Tibial artery (tissue), 4 donors: ENCODE measurements at regions not wholly inside any gene's neighbourhood (a gene's known extent, or its start where the extent isn't known, plus 50 kb on each side); places are given as distances from the start of the nearest gene placed in this dataset.

Source experiments
- DNase-seq, 2 donors: peaks; one replicate each; pipeline ENCODE4 v3.0.0-alpha.2; 2019
- H3K27ac ChIP-seq, 2 donors: fragments of 200-600 bp; sonication (generic) in 1 of 2; 1 replicate in 1 of 2; 2 replicates in 1 of 2; pipeline ENCODE4 v1.5.1; 2018 to 2019; ENCODE audit warnings: mild to moderate bottlenecking in 1 of 2
- H3K27me3 ChIP-seq, 2 donors: fragments of 200-600 bp; sonication (generic) in 1 of 2; one replicate each; pipeline versions ENCODE4 v1.5.1 to v1.6.0; 2016 to 2019
- H3K36me3 ChIP-seq, 3 donors: fragments of 200-600 bp; sonication (generic) in 2 of 3; one replicate each; pipeline ENCODE4 v1.5.1; 2016 to 2019; ENCODE audit warnings: mild to moderate bottlenecking in 2 of 3
- H3K4me1 ChIP-seq, 4 donors: fragments of 200-600 bp; sonication (generic) in 2 of 4; 1 replicate in 3 of 4; 2 replicates in 1 of 4; pipeline ENCODE4 v1.5.1; 2016 to 2019
- H3K4me3 ChIP-seq, 2 donors: fragments of 200-600 bp; sonication (generic) in 1 of 2; 1 replicate in 1 of 2; 2 replicates in 1 of 2; pipeline ENCODE4 v1.5.1; 2018 to 2019; ENCODE audit warnings: mild to moderate bottlenecking in 2 of 2
- H3K9me3 ChIP-seq, 3 donors: fragments of 200-600 bp; sonication (generic) in 1 of 3; one replicate each; pipeline ENCODE4 v1.5.1; 2016 to 2019
- intact Hi-C: fragments of 100-400 bp; cut with DNase I; formaldehyde crosslinking; loops from one replicate; pipeline ENCODE4 v1.15.0; 2023; ENCODE audit warnings: low total_unique reads
- TF ChIP-seq, protein P1 (sequence below), 2 experiments: fragments of 200-600 bp in 1 of 2; fragments of 450-650 bp in 1 of 2; IDR thresholded peaks; one replicate each; pipeline ENCODE4 v1.5.1; 2017 to 2019; ENCODE audit warnings: antibody characterized with exemption in 2 of 2, mild to moderate bottlenecking in 1 of 2, moderate library complexity in 1 of 2

DNA sequence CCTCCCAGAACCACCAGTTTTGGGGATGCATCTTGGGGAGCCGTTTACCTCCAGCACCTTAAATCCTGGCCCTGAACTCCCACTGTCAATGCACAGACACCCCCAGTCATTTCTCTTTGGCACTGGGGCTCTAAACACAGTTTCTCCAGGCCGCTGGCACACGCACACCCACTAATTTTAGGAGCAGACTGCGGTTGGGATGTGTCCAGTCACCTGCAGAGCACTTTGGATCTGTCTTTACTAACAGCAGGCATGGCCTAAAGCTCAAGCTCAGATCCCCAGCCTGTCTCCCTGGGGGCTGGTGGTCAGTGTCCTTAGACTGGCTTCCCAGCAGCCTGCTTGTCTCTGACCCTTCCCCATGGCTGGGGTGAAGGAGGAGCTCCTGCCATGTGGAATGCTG, 49.9 kb downstream of the SYNE3 start:
- intact Hi-C loops, result no loop called here
- DNase-seq, result no peak
- Histone ChIP-seq H3K36me3 (peaks cover 7 to 70% (median 52%) of the 10 kb centered on the region in 3 donors), H3K27ac (no peak overlapping the region), H3K4me3 (no peak overlapping the region), H3K27me3 (no peaks in the 10 kb centered on the region), H3K9me3 (no peaks in the 10 kb centered on the region), H3K4me1 (peaks cover 0 to 7% (median 2%) of the 10 kb centered on the region in 4 donors)
- TF ChIP-seq, protein P1, sequence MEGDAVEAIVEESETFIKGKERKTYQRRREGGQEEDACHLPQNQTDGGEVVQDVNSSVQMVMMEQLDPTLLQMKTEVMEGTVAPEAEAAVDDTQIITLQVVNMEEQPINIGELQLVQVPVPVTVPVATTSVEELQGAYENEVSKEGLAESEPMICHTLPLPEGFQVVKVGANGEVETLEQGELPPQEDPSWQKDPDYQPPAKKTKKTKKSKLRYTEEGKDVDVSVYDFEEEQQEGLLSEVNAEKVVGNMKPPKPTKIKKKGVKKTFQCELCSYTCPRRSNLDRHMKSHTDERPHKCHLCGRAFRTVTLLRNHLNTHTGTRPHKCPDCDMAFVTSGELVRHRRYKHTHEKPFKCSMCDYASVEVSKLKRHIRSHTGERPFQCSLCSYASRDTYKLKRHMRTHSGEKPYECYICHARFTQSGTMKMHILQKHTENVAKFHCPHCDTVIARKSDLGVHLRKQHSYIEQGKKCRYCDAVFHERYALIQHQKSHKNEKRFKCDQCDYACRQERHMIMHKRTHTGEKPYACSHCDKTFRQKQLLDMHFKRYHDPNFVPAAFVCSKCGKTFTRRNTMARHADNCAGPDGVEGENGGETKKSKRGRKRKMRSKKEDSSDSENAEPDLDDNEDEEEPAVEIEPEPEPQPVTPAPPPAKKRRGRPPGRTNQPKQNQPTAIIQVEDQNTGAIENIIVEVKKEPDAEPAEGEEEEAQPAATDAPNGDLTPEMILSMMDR (IDR thresholded peaks at IDR 0.05), result no peak

DNA sequence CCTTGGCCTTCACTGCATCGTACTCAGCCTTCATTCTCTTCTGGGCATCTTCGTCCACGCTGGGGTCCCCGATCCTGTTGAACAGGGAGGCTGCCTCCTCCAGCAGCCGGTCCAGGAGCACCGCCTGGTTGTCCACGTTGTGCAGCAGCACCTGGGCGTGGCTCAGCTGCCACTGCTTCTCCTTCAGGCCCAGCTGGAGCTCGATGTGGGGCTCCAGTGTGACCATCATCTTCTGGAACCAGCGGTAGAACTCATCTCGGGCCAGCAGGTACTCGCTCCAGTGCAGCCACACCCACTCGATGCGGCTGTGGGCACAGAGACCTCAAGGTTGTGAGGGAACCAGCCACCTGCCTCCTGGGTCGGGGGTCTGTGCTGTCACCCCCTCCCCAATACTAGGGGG, 50.5 kb downstream of the SYNE3 start:
- H3K9me3 ChIP-seq, result no peaks in the 10 kb centered on the region
- H3K27me3 ChIP-seq, result no peaks in the 10 kb centered on the region
- H3K27ac ChIP-seq, result no peak overlapping the region
- peaks cover 0 to 8% (median 5%) of the 10 kb centered on the region in 4 donors for H3K4me1 ChIP-seq
- H3K4me3 ChIP-seq, result no peak overlapping the region
- intact Hi-C loops, result no loop called here
- peaks cover 7 to 65% (median 54%) of the 10 kb centered on the region in 3 donors for H3K36me3 ChIP-seq
- DNase-seq, result no peak
- TF ChIP-seq, protein P1 (IDR thresholded peaks at IDR 0.05), result no peak

DNA sequence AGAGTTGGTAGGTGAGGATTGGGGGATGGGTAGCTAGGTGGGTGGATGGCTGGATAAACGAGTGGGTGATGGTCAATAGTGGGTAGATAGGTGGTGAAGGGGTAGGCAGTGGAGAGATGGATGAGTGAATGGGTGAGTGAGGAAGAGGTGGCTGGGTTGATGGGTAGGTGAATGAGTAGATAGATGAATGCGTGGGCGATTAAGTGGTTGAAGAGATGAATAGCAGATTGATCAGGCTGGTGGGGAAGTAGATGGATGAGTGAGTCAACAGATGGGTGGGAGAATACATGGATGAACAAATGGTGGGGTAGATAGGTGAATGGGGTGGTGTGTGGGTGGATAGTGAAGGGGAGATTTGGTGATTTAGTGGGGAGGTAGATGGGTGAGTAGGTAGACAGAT, 51.1 kb downstream of the SYNE3 start:
- intact Hi-C loops, result no loop called here
- peaks cover 0 to 12% (median 8%) of the 10 kb centered on the region in 4 donors for H3K4me1 ChIP-seq
- H3K27ac ChIP-seq, result no peak overlapping the region
- peaks cover 7 to 65% (median 51%) of the 10 kb centered on the region in 3 donors for H3K36me3 ChIP-seq
- H3K9me3 ChIP-seq, result no peaks in the 10 kb centered on the region
- DNase-seq, result no peak
- TF ChIP-seq, protein P1 (IDR thresholded peaks at IDR 0.05), result no peak
- no peak overlapping the region for H3K4me3 ChIP-seq
- no peaks in the 10 kb centered on the region for H3K27me3 ChIP-seq

DNA sequence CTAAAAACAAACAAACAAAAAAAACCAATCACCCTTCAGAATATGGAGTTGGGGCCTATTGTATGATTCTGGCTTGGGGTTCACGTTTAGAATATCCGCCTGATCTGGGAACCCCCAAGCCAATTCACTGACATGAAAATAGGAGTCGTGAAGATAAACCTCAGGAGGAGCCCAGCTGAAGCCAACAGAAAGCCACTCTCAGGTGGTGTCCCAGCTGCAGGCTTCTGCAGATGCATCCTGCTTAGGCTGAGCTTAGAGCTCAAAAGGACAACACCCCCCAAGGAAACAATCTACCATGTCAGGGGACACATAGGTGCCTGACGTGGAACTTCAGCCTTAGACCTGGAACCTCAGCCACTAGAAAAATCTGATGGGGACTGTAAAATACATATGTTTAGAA, 51.9 kb downstream of the SYNE3 start:
- H3K9me3 ChIP-seq, result no peaks in the 10 kb centered on the region
- intact Hi-C loops, result no loop called here
- peaks cover 0 to 12% (median 8%) of the 10 kb centered on the region in 4 donors for H3K4me1 ChIP-seq
- TF ChIP-seq, protein P1 (IDR thresholded peaks at IDR 0.05), result no peak
- no peaks in the 10 kb centered on the region for H3K27me3 ChIP-seq
- H3K4me3 ChIP-seq, result no peak overlapping the region
- no peak for DNase-seq
- H3K36me3 ChIP-seq, result peaks cover 7 to 60% (median 43%) of the 10 kb centered on the region in 3 donors
- no peak overlapping the region for H3K27ac ChIP-seq

DNA sequence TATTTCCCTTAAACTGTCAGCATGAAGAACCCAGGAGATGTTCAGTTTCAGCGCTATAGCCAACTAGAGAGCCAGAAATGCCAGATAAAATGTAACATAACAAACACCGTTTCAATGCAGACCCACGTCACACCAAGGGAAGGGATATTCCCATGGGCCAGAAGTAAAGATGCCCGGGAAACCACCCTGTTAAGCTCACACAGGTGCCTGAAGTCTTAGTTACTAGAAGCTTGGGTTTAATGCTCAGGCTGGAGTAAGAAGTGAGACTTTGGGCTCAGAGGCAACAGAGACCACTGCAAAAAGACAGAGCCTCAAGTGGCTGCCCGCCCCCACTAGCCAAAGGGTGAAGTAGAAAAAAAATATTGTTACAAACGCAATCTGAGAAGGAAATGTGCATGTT, 52.3 kb downstream of the SYNE3 start:
- no peaks in the 10 kb centered on the region for H3K9me3 ChIP-seq
- H3K4me1 ChIP-seq, result peaks cover 0 to 12% (median 8%) of the 10 kb centered on the region in 4 donors
- H3K27me3 ChIP-seq, result no peaks in the 10 kb centered on the region
- no peak overlapping the region for H3K27ac ChIP-seq
- H3K4me3 ChIP-seq, result no peak overlapping the region
- peaks cover 7 to 60% (median 43%) of the 10 kb centered on the region in 3 donors for H3K36me3 ChIP-seq
- DNase-seq, result no peak
- TF ChIP-seq, protein P1 (IDR thresholded peaks at IDR 0.05), result no peak
- intact Hi-C loops, result no loop called here
